ENCODE measurements at regions not wholly inside any gene's neighbourhood (a gene's known extent, or its start where the extent isn't known, plus 50 kb on each side); places are given as distances from the start of the nearest gene placed in this dataset.

GRCh38 chr15:38201714-38202113, 50.9 kb upstream of the SPRED1 start:
- no peak overlapping the region for H3K4me3 ChIP-seq (ENCODE audit: low read depth, low read length)
- TF ChIP-seq CTCF (IDR thresholded peaks at IDR 0.05; ENCODE audit: low read depth, low read length): no peak

GRCh38 chr15:38202361-38202760, 50.3 kb upstream of the SPRED1 start:
- H3K4me3 ChIP-seq (ENCODE audit: low read depth, low read length): no peak overlapping the region
- no peak for TF ChIP-seq CTCF (IDR thresholded peaks at IDR 0.05; ENCODE audit: low read depth, low read length)
